GM12875 (cell line): ENCODE measurements at regions not wholly inside any gene's neighbourhood (a gene's known extent, or its start where the extent isn't known, plus 50 kb on each side); places are given as distances from the start of the nearest gene placed in this dataset.

Source experiments
- H3K4me3 ChIP-seq: one replicate; pipeline ENCODE4 v1.5.1; 2011; ENCODE audit warnings: low read depth, low read length, control low read depth
- CTCF ChIP-seq: IDR thresholded peaks from 2 replicates; pipeline ENCODE4 v1.5.1; 2011; ENCODE audit warnings: low read depth, mild to moderate bottlenecking, control low read depth, inconsistent platforms, low read length, moderate library complexity, borderline replicate concordance; ENCODE audit not compliant: insufficient read depth

GRCh38 chr12:94039199-94039840 lies 109.1 kb upstream of the PLXNC1 start:
- H3K4me3 ChIP-seq: no peak overlapping the region
- TF ChIP-seq CTCF: no peak

- no peak for TF ChIP-seq CTCF
- H3K4me3 ChIP-seq: no peak overlapping the region
These were observed 108.5 kb upstream of the PLXNC1 start for GRCh38 chr12:94039914-94040313.

GRCh38 chr12:94041850-94042249 lies 106.5 kb upstream of the PLXNC1 start:
- TF ChIP-seq CTCF: no peak
- no peak overlapping the region for H3K4me3 ChIP-seq

- H3K4me3 ChIP-seq: no peak overlapping the region
- no peak for TF ChIP-seq CTCF
These were observed 106.1 kb upstream of the PLXNC1 start for GRCh38 chr12:94042321-94042720.

- no peak overlapping the region for H3K4me3 ChIP-seq
- TF ChIP-seq CTCF: no peak
These were observed 101.6 kb upstream of the PLXNC1 start for GRCh38 chr12:94046626-94047410.

GRCh38 chr12:94047781-94048567 lies 100.4 kb upstream of the PLXNC1 start:
- no peak for TF ChIP-seq CTCF
- no peak overlapping the region for H3K4me3 ChIP-seq
